GM21528 (cell line): ENCODE measurements at regions not wholly inside any gene's neighbourhood (a gene's known extent, or its start where the extent isn't known, plus 50 kb on each side); places are given as distances from the start of the nearest gene placed in this dataset.

ENCODE experiments used
- ATAC-seq: cut with Tn5 transposase; IDR thresholded peaks from one replicate; pipeline ENCODE4 v1.9.1; 2021; ENCODE audit warnings: mild to moderate bottlenecking, moderate library complexity; ENCODE audit not compliant: unreplicated experiment, low FRiP score

DNA sequence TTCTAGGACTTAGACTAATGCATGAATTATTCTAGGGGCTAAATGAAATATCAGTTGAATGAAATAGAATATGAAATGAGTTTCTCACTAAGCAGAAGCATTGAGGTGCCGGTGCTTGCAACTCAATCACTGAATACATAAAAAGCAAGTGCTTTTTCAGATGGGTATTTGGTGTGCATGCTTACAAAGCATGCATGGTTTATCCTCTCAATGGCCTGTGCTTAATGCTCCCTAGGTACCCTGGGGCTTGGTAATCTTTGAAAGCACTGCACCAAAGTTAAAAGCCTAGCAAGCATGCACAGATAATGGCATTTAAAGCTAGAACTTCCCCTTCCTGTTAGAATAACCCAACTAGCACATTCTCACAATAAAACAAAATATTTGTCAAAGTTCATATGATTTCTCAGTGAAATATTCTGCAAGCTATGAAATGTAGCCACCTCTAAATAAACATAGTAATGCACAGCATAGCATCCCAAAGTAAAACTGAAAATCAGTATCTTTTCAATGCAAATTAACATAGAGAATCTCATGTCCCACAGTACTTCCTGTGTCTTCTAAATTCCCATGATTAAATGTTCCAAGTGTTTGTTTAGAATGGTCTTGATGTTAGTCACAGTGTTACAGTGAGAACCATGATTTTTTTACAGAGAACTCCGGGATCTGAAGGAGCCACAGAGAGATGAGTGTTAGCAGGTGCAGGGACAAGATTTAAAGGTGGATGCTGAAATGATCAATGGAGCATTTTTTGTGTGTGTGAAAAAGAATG lies 143.4 kb upstream of the CDH6 start:
- ATAC-seq = no peak

DNA sequence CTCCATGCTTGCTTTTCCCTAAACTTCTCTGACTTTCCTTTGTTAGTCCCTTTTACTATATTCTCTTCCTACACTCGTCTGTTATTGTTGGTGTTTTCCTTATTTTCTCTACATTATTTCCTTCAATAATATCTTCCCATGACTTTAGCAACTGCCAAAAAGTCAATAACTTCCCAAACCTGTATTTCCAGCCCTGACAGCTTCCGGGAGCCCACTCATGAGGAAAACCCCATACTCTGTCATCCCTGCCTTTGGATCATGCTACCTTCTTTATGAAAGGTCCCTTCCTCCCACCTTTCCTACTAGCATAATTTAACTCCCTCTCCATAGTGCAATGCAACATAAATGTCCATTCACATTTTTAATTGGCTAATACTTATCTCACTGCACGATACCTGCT lies 144.0 kb upstream of the CDH6 start:
- no peak for ATAC-seq

- no peak for ATAC-seq
Measured at GRCh38 chr5:31048282-31049270, 144.9 kb upstream of the CDH6 start.

DNA sequence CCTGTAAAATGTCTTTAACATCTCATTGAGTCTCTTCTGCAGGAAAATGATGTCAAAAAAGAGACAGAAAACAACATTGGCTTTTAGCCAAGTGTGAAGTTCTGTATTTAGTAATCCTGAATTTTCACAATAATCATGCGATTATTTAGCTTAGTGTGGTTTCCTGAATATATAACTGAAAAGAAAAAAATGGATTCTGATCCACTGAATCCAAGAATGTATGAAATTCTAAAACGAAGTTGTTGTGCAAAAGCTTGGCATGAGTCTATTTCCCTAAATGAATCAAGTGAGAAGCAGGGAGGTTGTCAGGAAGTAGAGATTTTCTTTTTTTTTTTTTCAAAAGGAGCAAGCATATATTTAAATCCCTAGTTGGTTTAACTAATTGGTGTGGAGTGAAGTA lies 145.9 kb upstream of the CDH6 start:
- no peak for ATAC-seq

GRCh38 chr5:31047007-31047406 lies 146.5 kb upstream of the CDH6 start:
- ATAC-seq = no peak

DNA sequence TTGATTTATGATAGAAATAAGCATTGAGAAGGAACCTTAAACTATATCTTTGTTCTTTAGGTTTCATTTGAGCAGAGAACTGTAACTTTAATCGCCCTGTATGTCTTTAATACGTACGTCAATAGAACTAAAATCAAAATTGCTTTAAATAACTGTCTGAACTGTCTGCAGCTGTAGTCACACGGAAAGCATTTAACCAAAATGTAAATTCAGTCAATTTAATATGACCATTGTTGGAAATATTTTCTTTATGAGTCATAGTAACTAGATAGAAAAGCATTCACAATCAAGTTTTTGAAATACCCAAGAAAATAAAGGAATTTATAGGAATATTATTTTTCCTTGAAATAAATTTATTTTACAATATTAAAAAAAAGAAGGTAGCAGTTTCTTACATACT lies 157.1 kb upstream of the CDH6 start:
- no peak for ATAC-seq

GRCh38 chr5:31033295-31033694 lies 160.2 kb upstream of the CDH6 start:
- ATAC-seq = no peak

DNA sequence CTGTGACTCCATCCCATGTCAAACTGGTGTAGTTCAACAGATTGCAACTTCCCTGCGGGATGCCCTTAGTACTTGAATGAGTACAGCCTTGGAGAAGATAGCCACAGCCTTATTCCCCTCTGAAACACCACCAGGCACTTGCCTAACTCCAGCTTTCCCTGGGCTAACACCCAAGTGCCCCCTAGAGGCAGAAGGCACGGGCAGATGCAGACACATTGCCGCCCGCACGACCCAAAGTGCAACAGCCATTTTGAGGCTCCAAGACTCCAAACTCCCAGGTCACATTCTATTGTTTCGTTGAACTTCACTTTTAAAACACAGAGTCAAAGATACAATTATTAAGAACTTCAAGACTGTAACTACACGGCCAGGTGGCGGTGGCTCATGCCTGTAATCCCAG lies 163.6 kb upstream of the CDH6 start:
- ATAC-seq = no peak

DNA sequence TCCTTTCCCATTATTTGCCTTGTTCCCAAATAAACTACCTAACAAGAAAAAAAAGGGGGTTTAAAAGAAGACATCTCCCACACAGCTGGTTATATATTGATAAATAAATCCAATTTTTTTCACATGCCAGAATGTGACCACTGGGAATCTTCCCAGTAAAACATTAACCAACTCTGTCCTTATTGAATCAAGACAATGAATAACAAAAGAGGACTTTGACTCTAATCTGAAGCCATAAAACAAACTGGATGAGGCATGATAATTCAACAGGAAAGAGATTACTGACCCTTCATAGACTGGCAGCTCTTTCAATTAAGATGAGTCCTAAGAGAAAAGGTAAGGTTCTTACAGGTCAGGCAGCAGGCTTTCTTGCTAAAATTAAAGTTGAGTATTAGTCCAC lies 165.8 kb upstream of the CDH6 start:
- ATAC-seq = no peak

DNA sequence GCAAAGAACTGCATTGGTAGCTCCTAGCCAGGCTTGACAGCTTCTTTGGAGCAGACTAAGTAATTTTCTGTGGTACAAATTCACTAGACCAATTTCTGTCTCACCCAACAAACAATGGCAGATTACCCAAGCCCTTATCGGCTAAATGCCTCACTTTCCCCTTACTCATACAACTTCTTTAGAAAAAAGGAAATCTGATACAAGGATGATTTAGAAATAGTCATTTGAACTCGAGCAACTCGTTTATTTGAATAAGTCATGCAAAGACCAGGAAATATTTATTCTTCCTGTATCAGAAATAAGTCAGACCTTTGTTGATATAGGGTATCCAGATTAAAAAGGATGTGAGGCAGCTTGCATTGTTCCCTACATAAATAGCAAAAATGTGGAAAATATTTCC lies 170.4 kb upstream of the CDH6 start:
- no peak for ATAC-seq

- no peak for ATAC-seq
Measured at GRCh38 chr5:31021181-31021624, 172.3 kb upstream of the CDH6 start.

DNA sequence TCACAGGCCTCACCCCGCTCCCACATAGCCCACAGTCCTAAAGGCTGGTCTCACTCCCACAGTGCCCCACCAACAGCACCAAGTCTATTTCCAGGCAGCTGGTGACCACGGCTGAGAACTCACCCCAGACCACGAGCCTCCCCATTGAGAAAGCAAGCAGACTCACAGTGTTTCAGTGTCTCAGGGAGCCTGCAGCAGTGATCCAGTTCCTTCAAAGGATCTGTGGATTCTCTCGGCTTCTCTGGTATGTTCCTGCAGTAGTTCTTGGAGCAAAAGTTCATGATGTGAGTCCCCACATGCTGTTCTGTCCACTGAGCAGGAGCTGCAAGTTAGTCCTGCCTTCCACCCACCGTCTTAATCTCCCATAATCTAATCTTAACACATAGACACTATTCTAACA lies 185.3 kb upstream of the CDH6 start:
- ATAC-seq = no peak

DNA sequence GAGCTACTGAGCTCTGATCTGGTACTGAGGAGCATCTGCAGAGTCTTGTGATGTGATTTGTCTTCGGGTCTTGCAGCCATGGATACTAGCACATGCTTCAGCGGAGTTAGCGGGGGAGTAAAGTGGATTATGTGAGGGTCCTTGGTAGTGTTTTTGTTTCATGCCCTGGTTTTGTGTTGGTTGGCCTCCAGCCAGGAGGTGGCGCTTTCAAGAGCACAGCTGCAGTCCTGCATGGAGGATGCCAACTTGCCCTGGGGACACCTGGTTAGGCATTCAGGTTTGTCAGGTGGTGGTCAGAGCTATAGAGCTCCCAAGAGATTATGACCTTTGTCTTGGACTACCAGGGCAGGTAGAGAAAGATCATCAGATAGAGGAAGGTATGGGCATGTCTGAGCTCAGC lies 185.8 kb upstream of the CDH6 start:
- no peak for ATAC-seq

- no peak for ATAC-seq
Measured at GRCh38 chr5:31000287-31000686, 193.2 kb upstream of the CDH6 start.

DNA sequence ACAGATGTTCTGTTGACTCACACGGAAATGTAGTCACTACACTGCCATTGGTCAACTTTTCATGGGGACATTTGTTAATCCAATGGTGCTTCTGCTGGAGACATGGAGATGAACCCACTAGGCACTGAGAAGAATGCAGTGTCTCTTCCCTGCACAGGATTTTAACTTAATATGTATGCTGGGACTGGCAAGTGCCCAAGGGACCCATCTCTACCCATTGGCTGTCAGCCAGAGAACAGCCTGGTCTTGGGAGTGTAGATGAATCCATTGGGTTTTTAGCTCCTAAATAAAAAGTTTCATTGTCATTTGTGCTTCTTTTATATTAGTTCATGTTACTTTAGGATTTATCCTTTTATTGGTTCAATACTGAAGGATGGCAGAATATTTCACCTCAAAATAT lies 195.8 kb upstream of the CDH6 start:
- ATAC-seq = no peak

- ATAC-seq = no peak
Measured at GRCh38 chr5:30994902-30995301, 198.6 kb upstream of the CDH6 start.

GRCh38 chr5:30994176-30994575 lies 199.3 kb upstream of the CDH6 start:
- no peak for ATAC-seq

GRCh38 chr5:30991462-30991861 lies 202.0 kb upstream of the CDH6 start:
- ATAC-seq = no peak

DNA sequence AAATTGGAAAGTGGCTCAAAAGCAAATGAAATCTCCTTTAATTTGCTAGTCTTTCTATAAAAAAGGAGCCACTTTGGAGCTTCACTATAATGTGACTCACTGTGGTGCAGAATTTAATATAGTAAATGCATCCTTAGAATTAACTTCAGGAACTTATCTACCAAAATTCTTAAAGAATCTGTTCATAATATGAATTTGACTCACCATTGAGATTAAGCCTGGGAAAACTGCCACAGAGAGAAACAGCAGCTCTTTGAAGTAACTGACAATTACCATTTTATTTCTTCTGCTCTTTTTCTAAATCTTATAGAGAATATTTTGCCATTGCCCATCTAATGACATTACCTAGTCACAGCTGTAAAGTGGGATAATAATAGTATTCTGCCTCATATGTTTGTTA lies 211.9 kb upstream of the CDH6 start:
- no peak for ATAC-seq

DNA sequence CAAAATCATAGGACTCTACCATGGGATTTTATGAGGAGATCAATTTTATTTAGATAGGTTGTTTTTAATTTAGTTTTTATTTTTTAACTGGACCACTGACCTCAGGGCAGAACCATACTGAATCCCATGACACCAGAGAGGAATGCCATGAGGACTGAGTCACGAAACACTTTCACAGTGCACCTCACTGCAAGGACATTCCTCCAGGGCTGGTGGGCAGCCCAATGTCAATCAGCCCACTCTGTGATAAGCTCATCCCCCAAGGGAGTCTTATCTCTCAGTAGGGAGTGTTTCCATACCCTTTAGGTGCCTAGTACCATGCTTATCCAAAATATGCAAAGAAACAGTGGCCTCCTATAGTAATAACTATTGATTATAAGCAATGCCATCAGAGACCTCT lies 224.5 kb upstream of the CDH6 start:
- ATAC-seq = no peak

GRCh38 chr5:30960036-30960435 lies 233.4 kb upstream of the CDH6 start:
- no peak for ATAC-seq

DNA sequence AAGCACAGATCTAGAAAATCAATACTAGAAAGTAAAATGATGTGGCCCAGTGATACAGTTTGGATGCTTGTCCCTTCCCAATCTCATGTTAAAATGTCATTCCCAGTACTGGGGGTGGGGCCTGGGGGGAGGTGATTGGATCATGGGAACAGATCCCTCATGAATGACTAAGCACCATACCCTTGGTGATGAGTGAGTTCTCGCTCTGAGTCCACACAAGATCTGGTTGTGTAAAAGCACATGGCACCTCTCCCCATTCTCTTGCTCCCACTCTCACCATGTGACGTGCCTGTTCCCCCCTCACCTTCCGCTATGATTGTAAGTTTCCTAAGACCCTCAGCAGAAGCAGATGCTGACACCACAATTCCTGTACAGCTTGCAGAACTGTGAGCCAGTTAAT lies 234.2 kb upstream of the CDH6 start:
- ATAC-seq = no peak
